ENCODE measurements at regions not wholly inside any gene's neighbourhood (a gene's known extent, or its start where the extent isn't known, plus 50 kb on each side); places are given as distances from the start of the nearest gene placed in this dataset.

DNA sequence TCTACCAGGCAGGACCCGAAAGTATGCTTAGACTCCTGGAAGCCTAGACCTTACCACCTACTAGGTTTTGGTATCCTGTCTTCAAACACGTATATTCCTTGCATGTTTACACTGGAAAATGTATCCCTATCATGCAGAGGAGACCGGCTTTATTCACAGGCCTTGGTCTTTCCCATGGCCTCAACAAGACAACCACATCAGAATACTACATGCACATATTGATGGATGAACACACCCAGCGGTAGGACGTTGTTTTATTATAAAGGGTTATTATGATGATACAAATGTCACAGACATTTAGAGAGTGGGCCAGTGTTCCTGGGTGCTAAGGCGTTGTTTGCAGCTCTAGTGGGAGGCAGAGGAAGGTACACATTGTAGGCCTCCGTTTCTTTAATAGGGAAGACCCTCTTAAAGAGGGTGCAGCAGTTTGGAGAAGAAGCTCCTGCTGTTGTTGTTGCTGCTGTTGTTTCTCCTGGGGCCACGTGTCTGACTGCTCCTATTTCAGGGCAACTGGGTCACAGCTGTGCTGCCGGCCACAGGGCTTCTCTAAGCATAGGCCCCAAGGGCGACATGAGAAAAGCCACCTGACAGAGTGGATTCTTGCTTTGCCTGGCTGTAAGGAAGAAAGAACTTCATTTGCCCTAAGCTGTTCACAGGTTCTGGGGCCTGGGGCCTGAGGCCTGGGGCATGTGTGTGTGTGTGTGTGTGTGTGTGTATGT, 98.3 kb upstream of the SASH1 start:
- no peak for FAIRE-seq
- H3K4me3 ChIP-seq (ENCODE audit: low read length in 3 of 3): no peak overlapping the region
- no peak overlapping the region for H3K27ac ChIP-seq (ENCODE audit: low read depth in 2 of 2, low read length in 2 of 2)
- no peak overlapping the region for H3K9ac ChIP-seq (ENCODE audit: low read length in 3 of 3)
- H3K4me1 ChIP-seq (ENCODE audit: control insufficient read depth in 2 of 3, insufficient read depth in 2 of 3, low read depth in 1 of 3, low read length in 3 of 3): no peaks in the 10 kb centered on the region
- intact Hi-C loops (cut with DNase I): no loop called here
- TF ChIP-seq, protein P1, sequence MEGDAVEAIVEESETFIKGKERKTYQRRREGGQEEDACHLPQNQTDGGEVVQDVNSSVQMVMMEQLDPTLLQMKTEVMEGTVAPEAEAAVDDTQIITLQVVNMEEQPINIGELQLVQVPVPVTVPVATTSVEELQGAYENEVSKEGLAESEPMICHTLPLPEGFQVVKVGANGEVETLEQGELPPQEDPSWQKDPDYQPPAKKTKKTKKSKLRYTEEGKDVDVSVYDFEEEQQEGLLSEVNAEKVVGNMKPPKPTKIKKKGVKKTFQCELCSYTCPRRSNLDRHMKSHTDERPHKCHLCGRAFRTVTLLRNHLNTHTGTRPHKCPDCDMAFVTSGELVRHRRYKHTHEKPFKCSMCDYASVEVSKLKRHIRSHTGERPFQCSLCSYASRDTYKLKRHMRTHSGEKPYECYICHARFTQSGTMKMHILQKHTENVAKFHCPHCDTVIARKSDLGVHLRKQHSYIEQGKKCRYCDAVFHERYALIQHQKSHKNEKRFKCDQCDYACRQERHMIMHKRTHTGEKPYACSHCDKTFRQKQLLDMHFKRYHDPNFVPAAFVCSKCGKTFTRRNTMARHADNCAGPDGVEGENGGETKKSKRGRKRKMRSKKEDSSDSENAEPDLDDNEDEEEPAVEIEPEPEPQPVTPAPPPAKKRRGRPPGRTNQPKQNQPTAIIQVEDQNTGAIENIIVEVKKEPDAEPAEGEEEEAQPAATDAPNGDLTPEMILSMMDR (IDR thresholded peaks at IDR 0.05; ENCODE audit: borderline replicate concordance, extremely low read depth, insufficient read depth): no peak
- H3K36me3 ChIP-seq (ENCODE audit: control insufficient read depth in 2 of 3, insufficient read depth in 3 of 3, low read length in 3 of 3): no peaks in the 10 kb centered on the region
- DNase-seq: peak in 3 of 5 donors; percentile 51 to 82 (median 54)
- no peaks in the 10 kb centered on the region for H3K9me3 ChIP-seq (ENCODE audit: control insufficient read depth in 2 of 3, insufficient read depth in 1 of 3, low read length in 3 of 3)
- H3K27me3 ChIP-seq (ENCODE audit: control insufficient read depth, insufficient read depth, low read length): no peaks in the 10 kb centered on the region

GRCh38 chr6:148247386-148248063, 95.1 kb upstream of the SASH1 start:
- H3K4me1 ChIP-seq (ENCODE audit: control insufficient read depth in 2 of 3, insufficient read depth in 2 of 3, low read depth in 1 of 3, low read length in 3 of 3): no peaks in the 10 kb centered on the region
- TF ChIP-seq, protein P1 (IDR thresholded peaks at IDR 0.05; ENCODE audit: borderline replicate concordance, extremely low read depth, insufficient read depth): no peak
- H3K36me3 ChIP-seq (ENCODE audit: control insufficient read depth in 2 of 3, insufficient read depth in 3 of 3, low read length in 3 of 3): no peaks in the 10 kb centered on the region
- H3K4me3 ChIP-seq (ENCODE audit: low read length in 3 of 3): no peak overlapping the region
- H3K9ac ChIP-seq (ENCODE audit: low read length in 3 of 3): no peak overlapping the region
- intact Hi-C loops (cut with DNase I): no loop called here
- no peak for FAIRE-seq
- no peaks in the 10 kb centered on the region for H3K9me3 ChIP-seq (ENCODE audit: control insufficient read depth in 2 of 3, insufficient read depth in 1 of 3, low read length in 3 of 3)
- H3K27me3 ChIP-seq (ENCODE audit: control insufficient read depth, insufficient read depth, low read length): no peaks in the 10 kb centered on the region
- DNase-seq: no peak
- H3K27ac ChIP-seq (ENCODE audit: low read depth in 2 of 2, low read length in 2 of 2): no peak overlapping the region

DNA sequence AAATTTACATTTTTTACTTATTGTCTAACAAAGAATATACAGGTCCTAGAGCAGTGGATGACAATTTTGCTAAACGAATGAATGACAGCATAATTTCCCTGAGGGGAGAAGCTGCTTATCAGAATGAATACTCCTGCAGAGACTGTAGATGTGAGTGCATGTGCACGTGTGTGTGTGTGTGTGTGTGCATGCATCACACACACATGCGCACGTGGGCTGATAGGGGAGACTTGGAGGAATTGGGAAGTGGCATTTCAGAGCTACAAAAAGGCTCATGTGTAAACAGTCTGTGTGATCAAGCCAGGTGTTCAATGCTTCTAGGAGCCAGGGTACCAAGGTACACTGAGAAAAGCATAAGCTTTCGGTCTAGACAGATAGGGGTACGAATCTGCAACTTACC, 93.5 kb upstream of the SASH1 start:
- Histone ChIP-seq H3K27ac (ENCODE audit: low read depth in 2 of 2, low read length in 2 of 2) (no peak overlapping the region), H3K27me3 (ENCODE audit: control insufficient read depth, insufficient read depth, low read length) (no peaks in the 10 kb centered on the region), H3K9me3 (ENCODE audit: control insufficient read depth in 2 of 3, insufficient read depth in 1 of 3, low read length in 3 of 3) (no peaks in the 10 kb centered on the region), H3K4me1 (ENCODE audit: control insufficient read depth in 2 of 3, insufficient read depth in 2 of 3, low read depth in 1 of 3, low read length in 3 of 3) (no peaks in the 10 kb centered on the region), H3K36me3 (ENCODE audit: control insufficient read depth in 2 of 3, insufficient read depth in 3 of 3, low read length in 3 of 3) (no peaks in the 10 kb centered on the region), H3K9ac (ENCODE audit: low read length in 3 of 3) (no peak overlapping the region), H3K4me3 (ENCODE audit: low read length in 3 of 3) (no peak overlapping the region)
- TF ChIP-seq, protein P1 (IDR thresholded peaks at IDR 0.05; ENCODE audit: borderline replicate concordance, extremely low read depth, insufficient read depth): no peak
- FAIRE-seq (no peak), DNase-seq (no peak)
- intact Hi-C loops (cut with DNase I): no loop called here

All from kidney (tissue), 13 donors.